B cell (primary cell): ENCODE measurements at regions not wholly inside any gene's neighbourhood (a gene's known extent, or its start where the extent isn't known, plus 50 kb on each side); places are given as distances from the start of the nearest gene placed in this dataset.

Source experiments
- ATAC-seq: fragments of 200-7000 bp; cut with Tn5 transposase; one replicate; pipeline ENCODE4 v1.10.0; 2021; ENCODE audit warnings: low read depth, mild to moderate bottlenecking, moderate number of reproducible peaks, moderate library complexity
- CTCF ChIA-PET: fragments of 350-600 bp; sonication (Branson Sonifier 250); formaldehyde crosslinking; loops from one replicate; lab custom pipeline; 2021; ENCODE audit warnings: antibody characterized with exemption, inconsistent platforms; lab: Charles Lee
- POLR2A ChIA-PET: fragments of 350-600 bp; sonication (Branson Sonifier 250); formaldehyde crosslinking; loops from one replicate; lab custom pipeline; 2021; ENCODE audit warnings: antibody characterized with exemption; lab: Charles Lee
- DNase-seq: peaks from one replicate; pipeline ENCODE4 v3.0.0; 2013
- H2AFZ ChIP-seq: 2 replicates; pipeline ENCODE4 v1.6.1; 2012; ENCODE audit warnings: mild to moderate bottlenecking, low read depth, low read length; ENCODE audit not compliant: insufficient read depth, poor library complexity, severe bottlenecking
- H3K27ac ChIP-seq, 2 donors: 1 replicate in 1 of 2; 2 replicates in 1 of 2; pipeline ENCODE4 v1.5.1; 2012 to 2013; ENCODE audit warnings: low read length in 2 of 2, mild to moderate bottlenecking in 2 of 2, moderate library complexity in 1 of 2
- H3K27me3 ChIP-seq, 4 experiments: fragments of 200-600 bp in 1 of 4; sonication (generic) in 1 of 4; replicated peaks in 1 of 4; 1 replicate in 2 of 4; 2 replicates in 2 of 4; pipeline versions ENCODE4 v1.6.1 to v1.7.0; 2013 to 2016; ENCODE audit warnings: low read length in 3 of 4, mild to moderate bottlenecking in 2 of 4, mixed read lengths in 1 of 4, moderate library complexity in 1 of 4; ENCODE audit not compliant: insufficient read depth in 4 of 4, control insufficient read depth in 3 of 4; ENCODE audit errors: control extremely low read depth in 1 of 4
- H3K36me3 ChIP-seq, 2 experiments: replicated peaks in 1 of 2; 1 replicate in 1 of 2; 2 replicates in 1 of 2; pipeline versions ENCODE4 v1.6.1 to v1.7.1; 2013; ENCODE audit warnings: low read length in 1 of 2; ENCODE audit not compliant: insufficient read depth in 2 of 2, control insufficient read depth in 1 of 2; ENCODE audit errors: control extremely low read depth in 1 of 2, extremely low read depth in 1 of 2
- H3K4me1 ChIP-seq, 2 donors: fragments of 200-600 bp in 1 of 2; sonication (generic) in 1 of 2; 1 replicate in 1 of 2; 2 replicates in 1 of 2; pipeline versions ENCODE4 v1.5.1 to v1.6.1; 2013 to 2017; ENCODE audit warnings: low read length in 2 of 2; ENCODE audit not compliant: control insufficient read depth in 2 of 2, insufficient read depth in 2 of 2
- H3K4me2 ChIP-seq: replicated peaks from 2 replicates; pipeline ENCODE3; 2012; ENCODE audit warnings: mild to moderate bottlenecking, low read depth, low read length; ENCODE audit not compliant: poor library complexity, severe bottlenecking
- H3K4me3 ChIP-seq, 5 experiments: fragments of 200-600 bp in 1 of 5; sonication (generic) in 1 of 5; 1 replicate in 3 of 5; 2 replicates in 2 of 5; pipeline versions ENCODE4 v1.5.1 to v1.7.0; 2011 to 2016; ENCODE audit warnings: low read length in 4 of 5, mild to moderate bottlenecking in 4 of 5, low read depth in 2 of 5, control low read depth in 1 of 5, moderate library complexity in 1 of 5; ENCODE audit not compliant: insufficient read depth in 1 of 5; ENCODE audit errors: control extremely low read depth in 1 of 5, extremely low read depth in 1 of 5
- H3K79me2 ChIP-seq: fragments of 200-600 bp; sonication (generic); one replicate; pipeline ENCODE4 v1.6.0; 2016; ENCODE audit warnings: low read length; ENCODE audit not compliant: control insufficient read depth, insufficient read depth
- H3K9ac ChIP-seq: fragments of 200-600 bp; sonication (generic); 2 replicates; pipeline ENCODE4 v1.6.1; 2017; ENCODE audit warnings: mild to moderate bottlenecking, low read length, moderate library complexity
- H3K9me3 ChIP-seq, 3 donors: one replicate each; pipeline versions ENCODE4 v1.6.1 to v1.7.1; 2013; ENCODE audit warnings: low read length in 2 of 3; ENCODE audit not compliant: control insufficient read depth in 2 of 3, insufficient read depth in 1 of 3; ENCODE audit errors: control extremely low read depth in 1 of 3
- H4K20me1 ChIP-seq: 2 replicates; pipeline ENCODE4 v1.6.0; 2012; ENCODE audit warnings: mild to moderate bottlenecking, low read length; ENCODE audit not compliant: insufficient read depth, control insufficient read depth, poor library complexity, severe bottlenecking
- H3K27ac Mint-ChIP-seq: one replicate; pipeline ENCODE4 v1.8.0; 2021; ENCODE audit warnings: mixed read lengths
- H3K27me3 Mint-ChIP-seq: one replicate; pipeline ENCODE4 v1.8.0; 2021; ENCODE audit warnings: mixed read lengths
- H3K4me1 Mint-ChIP-seq: one replicate; pipeline ENCODE4 v1.8.0; 2021; ENCODE audit warnings: mixed read lengths
- H3K4me3 Mint-ChIP-seq: one replicate; pipeline ENCODE4 v1.8.0; 2021; ENCODE audit warnings: mixed read lengths
- H3K9me3 Mint-ChIP-seq: one replicate; pipeline ENCODE4 v1.8.0; 2022; ENCODE audit warnings: mixed read lengths; ENCODE audit not compliant: insufficient read depth
- EZH2 ChIP-seq: IDR thresholded peaks from 2 replicates; pipeline ENCODE4 v1.6.1; 2012; ENCODE audit warnings: borderline replicate concordance, low read depth, mild to moderate bottlenecking, moderate library complexity, low read length; ENCODE audit not compliant: insufficient read depth, poor library complexity, severe bottlenecking
- whole genome bisulfite sequencing: methylation state at CpG from one replicate; pipeline ENCODE4 v1.1.5; 2013; ENCODE audit warnings: missing lambda C conversion rate; ENCODE audit not compliant: insufficient coverage; 5-methylcytosine and 5-hydroxymethylcytosine counted together
- intact Hi-C: fragments of 100-400 bp; cut with micrococcal nuclease; formaldehyde crosslinking; loops from one replicate; pipeline ENCODE4 v1.10.0; 2022
- TF ChIP-seq, protein P1 (sequence below): fragments of 200-600 bp; IDR thresholded peaks from one replicate; pipeline ENCODE4 v1.8.0; 2022; ENCODE audit warnings: antibody characterized with exemption, mild to moderate bottlenecking

DNA sequence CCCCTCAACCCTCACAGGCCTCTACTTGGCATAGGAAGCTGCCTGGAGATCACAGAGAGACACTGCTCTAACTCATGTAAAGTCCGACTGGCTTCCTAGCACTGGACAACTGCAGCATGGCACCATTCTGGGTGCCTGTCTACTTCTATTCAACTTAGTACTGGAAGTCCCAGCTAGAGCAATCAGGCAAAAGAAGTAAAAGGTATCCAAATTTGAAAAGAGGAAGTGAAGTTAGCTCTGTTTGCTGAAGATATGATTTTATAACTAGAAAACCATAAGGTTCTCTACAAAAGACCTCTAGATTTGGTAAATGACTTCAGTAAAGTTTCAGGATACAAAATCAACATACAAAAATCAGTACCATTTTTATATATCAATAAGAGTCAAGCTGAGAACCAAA is 1017.6 kb downstream of the PCDH9 start:
- no peak for DNase-seq
- Mint-ChIP-seq H3K27me3 (no peaks in the 10 kb centered on the region), H3K9me3 (no peaks in the 10 kb centered on the region), H3K4me3 (no peak overlapping the region), H3K4me1 (no peaks in the 10 kb centered on the region), H3K27ac (no peak overlapping the region)
- Histone ChIP-seq H3K4me1 (no peaks in the 10 kb centered on the region), H3K4me2 (no peak overlapping the region), H3K27ac (no peak overlapping the region), H3K9me3 (peaks cover 0 to 3% (median 0%) of the 10 kb centered on the region in 3 donors), H3K36me3 (no peaks in the 10 kb centered on the region), H2AFZ (no peak overlapping the region), H3K79me2 (no peaks in the 10 kb centered on the region), H3K9ac (no peak overlapping the region), H3K27me3 (no peaks in the 10 kb centered on the region), H4K20me1 (no peaks in the 10 kb centered on the region), H3K4me3 (no peak overlapping the region)
- WGBS, result 64% methylated on average over 1 of the region's 1 CpG
- ChIA-PET CTCF (no interaction called here), POLR2A (no interaction called here)
- no peak for ATAC-seq
- intact Hi-C loops, result no loop called here
- TF ChIP-seq, protein P1, sequence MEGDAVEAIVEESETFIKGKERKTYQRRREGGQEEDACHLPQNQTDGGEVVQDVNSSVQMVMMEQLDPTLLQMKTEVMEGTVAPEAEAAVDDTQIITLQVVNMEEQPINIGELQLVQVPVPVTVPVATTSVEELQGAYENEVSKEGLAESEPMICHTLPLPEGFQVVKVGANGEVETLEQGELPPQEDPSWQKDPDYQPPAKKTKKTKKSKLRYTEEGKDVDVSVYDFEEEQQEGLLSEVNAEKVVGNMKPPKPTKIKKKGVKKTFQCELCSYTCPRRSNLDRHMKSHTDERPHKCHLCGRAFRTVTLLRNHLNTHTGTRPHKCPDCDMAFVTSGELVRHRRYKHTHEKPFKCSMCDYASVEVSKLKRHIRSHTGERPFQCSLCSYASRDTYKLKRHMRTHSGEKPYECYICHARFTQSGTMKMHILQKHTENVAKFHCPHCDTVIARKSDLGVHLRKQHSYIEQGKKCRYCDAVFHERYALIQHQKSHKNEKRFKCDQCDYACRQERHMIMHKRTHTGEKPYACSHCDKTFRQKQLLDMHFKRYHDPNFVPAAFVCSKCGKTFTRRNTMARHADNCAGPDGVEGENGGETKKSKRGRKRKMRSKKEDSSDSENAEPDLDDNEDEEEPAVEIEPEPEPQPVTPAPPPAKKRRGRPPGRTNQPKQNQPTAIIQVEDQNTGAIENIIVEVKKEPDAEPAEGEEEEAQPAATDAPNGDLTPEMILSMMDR, result no peak
- TF ChIP-seq EZH2, result no peak

DNA sequence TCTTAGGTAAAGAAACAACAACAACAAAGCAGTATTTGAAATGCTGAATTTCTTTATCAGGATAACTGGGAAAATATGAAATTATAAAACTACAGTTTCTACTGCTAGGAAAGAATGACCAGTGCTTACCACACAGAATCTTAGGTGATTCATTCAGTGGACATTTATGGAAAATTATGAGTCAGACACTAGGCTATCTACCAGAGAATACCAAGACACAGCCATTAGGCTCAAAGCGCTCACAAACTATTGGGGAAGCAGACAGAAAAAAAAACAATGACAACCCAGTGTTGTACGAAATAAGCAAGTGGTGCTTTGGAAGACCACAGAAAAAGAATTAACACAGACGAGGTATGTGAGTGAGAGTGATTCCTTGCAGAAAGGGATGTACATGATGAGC is 1019.5 kb downstream of the PCDH9 start:
- ChIA-PET CTCF (no interaction called here), POLR2A (no interaction called here)
- H3K27me3 ChIP-seq, result no peaks in the 10 kb centered on the region
- no peak for ATAC-seq
- H3K79me2 ChIP-seq, result no peaks in the 10 kb centered on the region
- H3K36me3 ChIP-seq, result no peaks in the 10 kb centered on the region
- Mint-ChIP-seq H3K27me3 (no peaks in the 10 kb centered on the region), H3K4me1 (no peaks in the 10 kb centered on the region), H3K4me3 (no peak overlapping the region), H3K27ac (no peak overlapping the region), H3K9me3 (no peaks in the 10 kb centered on the region)
- TF ChIP-seq EZH2, result no peak
- TF ChIP-seq, protein P1, result no peak
- no peak overlapping the region for H2AFZ ChIP-seq
- H3K4me1 ChIP-seq, result no peaks in the 10 kb centered on the region
- no peak overlapping the region for H3K4me2 ChIP-seq
- WGBS, result 94% methylated on average over 3 of the region's 3 CpGs
- no peaks in the 10 kb centered on the region for H4K20me1 ChIP-seq
- H3K9ac ChIP-seq, result no peak overlapping the region
- no peak overlapping the region for H3K27ac ChIP-seq
- intact Hi-C loops, result no loop called here
- H3K9me3 ChIP-seq, result peaks cover 0 to 3% (median 0%) of the 10 kb centered on the region in 3 donors
- no peak overlapping the region for H3K4me3 ChIP-seq
- DNase-seq, result no peak
